NCI-H2227 (cell line): ENCODE measurements at regions not wholly inside any gene's neighbourhood (a gene's known extent, or its start where the extent isn't known, plus 50 kb on each side); places are given as distances from the start of the nearest gene placed in this dataset.
"Not testable (repeated sequence)": the region's sequence is repeated elsewhere in the genome, so short reads cannot be mapped to it uniquely, and the experiment has no call there.

Source experiments
- DNase-seq: peaks from one replicate; lab custom pipeline; 2025; ENCODE audit not compliant: unreplicated experiment; lab: John Stamatoyannopoulos, UW

DNA sequence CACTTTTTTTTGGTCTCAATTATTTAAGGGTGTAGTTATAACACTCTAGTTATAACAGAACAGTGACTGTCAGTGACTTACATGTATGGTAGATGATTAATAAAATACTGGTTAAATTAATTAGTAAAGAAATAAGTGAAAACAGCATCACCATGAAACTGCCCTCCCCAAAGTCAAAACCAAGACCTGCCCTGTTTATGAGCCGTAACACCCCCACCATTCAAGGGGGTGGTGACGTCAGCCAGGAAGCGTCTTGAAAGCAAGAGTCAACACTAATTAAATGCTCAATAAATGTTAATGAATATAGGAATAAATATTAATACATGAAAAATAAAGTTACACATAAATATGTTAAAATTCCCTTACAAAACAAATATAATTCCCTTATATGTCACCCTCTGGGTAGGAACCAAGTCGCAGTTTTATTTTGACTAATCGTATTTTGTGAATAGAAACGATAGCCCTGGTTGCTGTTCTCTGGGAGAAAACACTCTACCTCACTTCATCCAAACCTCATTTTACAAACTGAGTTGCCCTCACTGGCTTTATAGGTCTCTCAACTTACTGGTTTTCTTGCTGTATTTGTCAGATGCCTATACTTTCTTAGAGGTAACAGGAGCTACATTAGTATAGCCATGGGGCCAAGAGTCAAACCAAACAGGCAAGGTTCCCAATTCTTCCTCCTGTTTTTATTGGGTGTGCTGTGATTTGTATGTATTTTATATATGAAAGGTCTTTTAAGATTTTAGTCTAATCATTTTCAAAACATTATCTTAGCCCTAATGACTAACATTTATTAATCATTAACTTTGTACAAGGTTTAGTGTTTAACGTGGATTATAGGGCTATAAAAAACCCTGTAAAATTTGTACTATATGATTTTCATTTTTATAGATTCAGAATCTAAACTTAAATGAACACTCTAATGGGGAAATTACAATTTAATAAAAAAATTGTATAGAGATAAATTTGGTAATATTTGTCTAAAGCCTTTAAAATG lies 227.9 kb upstream of the IRAK1BP1 start:
- no peak for DNase-seq

DNA sequence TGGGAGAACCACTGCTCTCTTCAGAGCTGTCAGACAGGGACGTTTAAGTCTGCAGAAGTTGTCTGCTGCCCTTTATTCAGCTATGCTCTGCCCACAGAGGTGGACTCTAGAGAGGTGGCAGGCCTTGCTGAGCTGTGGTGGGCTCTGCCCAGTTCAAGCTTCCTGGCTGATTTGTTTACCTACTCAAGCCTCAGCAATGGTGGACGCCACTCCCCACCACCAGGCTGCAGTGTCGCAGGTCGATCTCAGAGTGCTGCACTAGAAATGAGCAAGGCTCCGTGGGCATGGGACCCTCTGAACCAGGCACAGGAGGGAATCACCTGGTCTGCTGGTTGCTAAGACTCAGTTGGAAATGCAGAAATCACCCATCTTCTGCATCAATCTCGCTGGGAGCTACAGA lies 223.4 kb upstream of the IRAK1BP1 start:
- DNase-seq: not testable (repeated sequence)

DNA sequence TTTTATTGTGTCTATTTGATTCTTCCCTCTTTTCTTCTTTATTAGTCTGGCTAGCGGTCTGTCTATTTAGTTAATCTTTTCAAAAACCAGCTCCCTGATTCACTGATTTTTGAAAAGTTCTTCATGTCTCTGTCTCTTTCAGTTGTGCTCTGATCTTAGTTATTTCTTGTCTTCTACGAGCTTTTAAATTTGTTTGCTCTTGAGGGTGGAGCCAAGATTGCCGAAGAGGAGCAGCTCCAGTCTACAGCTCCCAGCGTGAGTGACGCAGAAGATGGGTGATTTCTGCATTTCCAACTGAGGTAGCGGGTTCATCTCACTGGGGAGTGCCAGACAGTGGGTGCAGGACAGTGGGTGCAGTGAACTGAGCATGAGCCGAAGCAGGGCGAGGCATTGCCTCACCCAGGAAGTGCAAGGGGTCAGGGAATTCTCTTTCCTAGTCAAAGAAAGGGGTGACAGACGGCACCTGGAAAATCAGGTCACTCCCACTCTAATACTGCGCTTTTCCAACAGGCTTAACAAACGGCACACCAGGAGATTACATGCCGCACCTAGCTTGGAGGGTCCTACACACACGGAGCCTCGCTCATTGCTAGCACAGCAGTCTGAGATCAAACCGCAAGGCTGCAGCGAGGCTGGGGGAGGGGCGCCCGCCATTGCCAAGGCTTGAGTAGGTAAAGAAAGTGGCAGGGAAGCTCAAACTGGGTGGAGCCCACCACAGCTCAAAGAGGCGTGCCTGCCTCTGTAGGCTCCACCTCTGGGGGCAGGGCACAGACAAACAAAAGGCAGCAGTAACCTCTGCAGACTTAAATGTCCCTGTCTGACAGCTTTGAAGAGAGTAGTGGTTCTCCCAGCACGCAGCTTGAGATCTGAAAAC lies 220.6 kb upstream of the IRAK1BP1 start:
- DNase-seq: not testable (repeated sequence)

DNA sequence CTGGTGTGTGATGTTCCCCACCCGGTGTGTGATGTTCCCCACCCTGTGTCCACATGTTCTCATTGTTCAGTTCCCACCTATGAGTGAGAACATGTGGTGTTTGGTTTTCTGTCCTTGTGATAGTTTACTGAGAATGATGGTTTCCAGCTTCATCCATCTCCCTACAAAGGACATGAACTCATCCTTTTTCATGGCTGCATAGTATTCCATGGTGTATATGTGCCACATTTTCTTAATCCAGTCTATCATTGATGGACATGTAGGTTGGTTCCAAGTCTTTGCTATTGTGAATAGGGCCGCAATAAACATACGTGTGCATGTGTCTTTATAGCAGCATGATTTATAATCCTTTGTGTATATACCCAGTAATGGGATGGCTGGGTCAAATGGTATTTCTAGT lies 201.5 kb upstream of the IRAK1BP1 start:
- DNase-seq: not testable (repeated sequence)

DNA sequence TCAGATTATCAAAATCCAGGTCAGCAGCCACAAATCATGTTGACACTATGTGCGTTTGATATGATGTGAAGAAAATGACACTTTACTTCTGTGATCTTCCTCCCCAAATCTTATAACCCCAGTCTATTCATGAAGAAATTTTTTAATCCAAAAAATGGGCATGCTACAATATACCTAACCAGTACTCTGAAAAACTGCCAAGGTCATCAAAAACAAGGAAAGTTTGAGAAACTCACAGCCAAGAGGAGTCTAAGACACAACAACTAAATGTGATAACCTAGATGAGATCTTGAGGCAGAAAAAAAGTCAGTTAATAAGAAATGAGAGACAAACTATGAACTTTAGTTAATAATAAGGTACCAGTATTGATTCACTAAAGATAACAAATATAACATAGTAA lies 200.6 kb upstream of the IRAK1BP1 start:
- no peak for DNase-seq

DNA sequence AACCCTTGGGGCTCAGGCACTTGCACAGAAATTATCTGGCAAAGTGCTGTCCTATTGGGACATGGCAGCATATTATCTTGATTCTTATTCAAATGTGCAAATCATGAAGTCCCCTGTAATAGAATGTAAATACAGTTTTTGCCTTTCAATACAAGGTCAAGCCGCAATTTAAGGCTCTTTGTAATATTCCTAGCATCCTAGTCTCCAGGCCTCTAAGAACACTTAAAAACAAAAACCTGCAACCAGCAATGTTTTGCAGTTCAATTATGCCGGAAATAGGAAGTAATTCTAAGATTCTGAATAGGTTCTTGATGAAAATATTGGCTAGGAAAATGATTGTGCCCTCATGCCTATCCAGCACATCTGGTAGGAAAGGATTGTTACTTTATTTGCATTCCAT lies 197.2 kb upstream of the IRAK1BP1 start:
- no peak for DNase-seq

DNA sequence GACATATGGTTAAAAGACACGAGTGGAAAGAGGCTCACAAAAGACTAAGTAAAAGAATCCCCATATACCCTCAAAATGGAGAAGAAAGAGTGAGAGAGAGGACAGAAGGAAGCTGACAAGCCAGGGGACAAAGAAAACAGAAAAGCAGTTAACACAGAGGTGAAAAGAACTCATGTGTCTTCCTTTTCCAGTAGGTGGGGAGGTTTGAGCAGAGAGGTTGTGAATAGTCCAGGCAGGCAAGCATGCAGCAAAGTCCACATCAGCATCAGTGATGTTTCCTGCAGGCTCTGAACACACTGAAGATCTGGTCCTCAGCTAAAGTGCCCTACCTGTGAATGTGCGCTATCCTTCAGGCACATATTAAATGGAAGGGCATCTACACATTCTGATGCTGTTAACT lies 196.5 kb upstream of the IRAK1BP1 start:
- no peak for DNase-seq

DNA sequence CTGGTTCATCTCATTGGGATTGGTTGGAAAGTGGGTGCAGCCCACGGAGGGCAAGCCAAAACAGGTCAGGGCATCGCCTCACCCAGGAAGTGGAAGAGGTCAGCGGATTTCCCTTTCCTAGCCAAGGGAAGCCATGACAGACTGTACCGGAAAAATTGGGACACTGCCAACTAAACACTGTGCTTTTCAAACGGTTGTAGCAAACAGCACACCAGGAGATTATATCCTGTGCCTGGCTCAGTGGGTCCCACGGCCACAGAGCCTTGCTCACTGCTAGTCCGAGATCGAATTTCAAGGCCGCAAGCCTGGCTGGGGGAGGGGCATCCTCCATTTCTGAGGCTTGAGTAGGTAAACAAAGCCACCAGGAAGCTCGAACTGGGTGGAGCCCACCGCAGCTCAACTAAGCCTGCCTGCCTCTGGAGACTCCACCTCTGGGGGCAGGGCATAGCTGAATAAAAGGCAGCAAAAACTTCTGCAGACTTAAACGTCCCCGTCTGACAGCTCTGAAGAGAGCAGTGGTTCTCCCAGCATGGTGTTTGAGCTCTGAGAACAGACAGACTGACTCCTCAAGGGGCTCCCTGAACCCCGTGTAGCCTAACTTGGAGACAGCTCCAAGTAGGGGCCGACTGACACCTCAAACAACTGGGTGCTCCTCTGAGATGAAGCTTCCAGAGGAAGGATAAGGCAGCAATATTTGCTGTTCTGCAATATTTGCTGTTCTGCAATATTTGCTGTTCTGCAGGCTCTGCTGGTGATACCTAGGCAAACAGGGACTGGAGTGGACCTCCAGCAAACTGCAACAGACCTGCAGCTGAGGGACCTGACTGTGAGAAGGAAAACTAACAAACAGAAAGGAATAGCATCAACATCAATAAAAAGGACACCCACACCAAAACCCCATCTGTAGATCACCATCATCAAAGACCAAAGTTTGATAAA lies 191.0 kb upstream of the IRAK1BP1 start:
- DNase-seq: not testable (repeated sequence)

DNA sequence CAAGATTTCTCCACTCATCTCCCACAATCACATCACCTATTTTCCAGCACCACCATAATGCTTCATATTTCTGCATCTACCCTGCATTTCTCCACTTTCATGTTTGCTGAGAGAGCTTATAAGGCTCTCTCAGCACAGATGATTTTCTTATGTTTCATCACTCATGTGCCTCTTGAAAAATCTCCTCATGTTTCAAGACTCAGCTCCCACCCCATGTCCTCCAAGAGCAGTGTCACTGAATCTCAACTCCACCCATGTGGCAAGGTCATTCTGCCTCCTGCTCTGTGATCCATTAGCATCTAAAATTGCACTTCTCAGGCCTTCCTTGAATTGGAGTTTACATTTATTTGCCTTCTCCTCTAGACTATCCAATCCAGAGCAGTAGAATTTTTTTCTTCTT lies 178.7 kb upstream of the IRAK1BP1 start:
- no peak for DNase-seq

DNA sequence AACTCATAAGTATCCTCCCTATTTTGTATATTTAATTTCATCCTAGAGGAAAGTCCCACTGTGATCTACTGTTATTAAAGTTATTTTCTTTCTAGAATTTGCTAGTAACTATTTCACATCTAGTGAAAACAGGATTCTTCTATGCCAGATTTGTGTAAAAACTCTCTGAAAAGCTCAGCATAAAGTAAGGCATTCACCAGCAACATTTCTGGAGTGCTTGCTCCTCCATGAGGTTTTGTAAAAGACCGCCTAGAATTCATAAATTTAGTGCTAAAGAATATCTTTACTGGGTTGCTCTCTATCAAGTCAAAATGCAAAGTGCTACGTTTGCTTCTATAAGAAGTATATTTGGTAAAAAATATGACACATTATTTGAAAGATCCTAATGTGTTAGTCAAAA lies 173.5 kb upstream of the IRAK1BP1 start:
- no peak for DNase-seq

DNA sequence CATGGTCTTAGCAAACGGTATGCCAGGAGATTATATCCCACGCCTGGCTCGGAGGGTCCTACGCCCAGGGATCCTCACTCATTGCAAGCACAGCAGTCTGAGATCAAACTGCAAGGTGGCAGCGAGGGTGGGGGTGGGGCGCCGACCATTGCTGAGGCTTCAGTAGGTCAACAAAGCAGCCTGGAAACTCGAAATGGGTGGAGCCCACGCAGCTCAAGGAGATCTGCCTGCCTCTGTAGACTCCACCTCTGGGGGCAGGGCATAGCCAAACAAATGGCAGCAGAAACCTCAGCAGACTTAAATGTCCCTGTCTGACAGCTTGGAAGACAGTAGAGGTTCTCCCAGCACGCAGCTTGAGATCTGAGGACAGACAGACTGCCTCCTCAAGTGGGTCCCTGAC lies 172.7 kb upstream of the IRAK1BP1 start:
- DNase-seq: not testable (repeated sequence)

DNA sequence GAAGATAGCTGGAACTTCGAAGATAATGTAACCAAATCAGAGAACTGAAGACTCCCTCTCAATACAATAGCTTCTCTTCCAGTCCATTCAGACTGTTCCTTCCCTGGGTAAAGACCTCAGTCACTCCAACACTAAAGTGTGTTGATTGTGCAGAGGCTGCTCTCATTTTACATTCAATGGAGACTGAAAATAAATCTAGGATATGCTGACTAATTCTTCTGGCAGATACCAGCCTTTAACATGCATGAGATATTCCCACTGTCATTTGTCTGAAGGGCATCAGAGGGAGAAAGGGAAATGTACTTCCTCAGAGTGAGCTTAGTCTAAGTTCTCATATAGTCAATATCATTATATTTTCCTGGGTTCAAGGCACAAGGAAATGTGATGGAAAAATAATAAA lies 166.4 kb upstream of the IRAK1BP1 start:
- DNase-seq: no peak

DNA sequence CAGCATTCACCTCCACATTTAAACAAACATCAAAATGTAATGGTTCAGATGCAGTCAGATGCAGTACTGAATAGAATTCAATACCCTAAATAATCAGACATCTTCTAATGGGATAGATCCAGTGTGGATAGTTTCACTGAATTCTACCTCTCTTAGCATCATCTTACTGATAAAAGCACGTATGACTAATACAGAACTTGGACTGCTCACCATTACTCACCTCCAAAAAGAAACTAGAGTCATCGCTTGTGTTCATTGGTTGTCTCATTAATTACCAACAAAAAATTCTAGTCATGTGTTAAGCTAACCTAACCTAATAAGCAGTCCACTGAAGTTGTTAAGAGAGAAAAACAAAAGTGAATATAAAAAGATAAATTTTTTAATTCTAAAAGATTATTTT lies 165.9 kb upstream of the IRAK1BP1 start:
- no peak for DNase-seq

DNA sequence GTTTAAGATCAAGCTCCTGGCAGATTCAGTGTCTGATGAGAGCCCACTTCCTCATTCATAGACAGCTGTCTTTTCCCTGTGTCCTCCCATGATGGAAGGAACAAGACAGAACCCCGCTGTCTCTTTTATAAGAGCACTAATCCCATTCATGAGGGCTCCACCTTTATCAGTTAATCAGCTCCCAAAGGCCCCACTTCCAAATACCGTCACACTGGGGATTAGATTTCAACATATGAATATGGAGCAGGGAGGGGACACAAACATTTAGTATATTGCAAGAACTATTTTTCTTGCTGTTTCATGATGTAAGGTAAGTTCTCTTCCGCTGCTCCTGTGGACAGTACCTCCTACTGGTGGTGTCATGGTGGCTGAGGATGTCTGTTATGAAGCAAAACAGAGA lies 158.3 kb upstream of the IRAK1BP1 start:
- no peak for DNase-seq

DNA sequence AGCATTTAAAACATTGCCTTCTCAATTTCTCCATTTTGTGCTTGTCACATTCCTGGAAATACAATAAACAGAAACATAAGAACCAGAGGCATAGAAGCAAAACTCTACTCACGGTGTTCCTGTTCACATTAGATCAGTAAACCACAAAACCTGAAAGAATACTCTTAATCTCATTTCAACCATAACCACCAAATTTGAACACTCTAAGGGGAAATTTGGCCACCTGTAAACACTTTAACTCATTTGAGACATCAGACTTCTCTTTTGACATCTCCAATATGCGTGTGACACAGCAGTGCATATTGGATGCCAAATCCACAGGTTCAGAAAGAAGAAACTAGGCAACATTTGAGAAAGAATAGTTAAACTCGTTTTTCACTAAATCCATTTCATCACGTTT lies 153.8 kb upstream of the IRAK1BP1 start:
- no peak for DNase-seq

DNA sequence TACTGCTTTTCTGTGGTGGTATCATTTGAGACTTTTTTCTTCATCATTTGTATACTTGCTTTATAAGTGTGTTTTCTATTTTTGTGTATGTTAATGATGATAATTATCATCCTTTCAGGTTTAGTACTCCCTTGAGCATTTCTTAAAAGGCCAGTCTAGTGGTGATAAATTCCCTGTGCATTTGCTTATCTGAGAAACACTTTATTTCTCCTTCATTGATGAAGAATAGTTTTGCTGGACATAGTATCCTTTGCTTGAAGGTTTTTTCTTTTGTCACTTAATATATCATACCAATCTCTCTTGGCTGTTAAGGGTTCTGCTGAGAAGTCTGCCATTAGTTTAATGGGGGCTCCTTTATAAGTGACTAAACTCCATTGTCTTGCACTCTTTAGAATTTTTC lies 123.2 kb upstream of the IRAK1BP1 start:
- DNase-seq: no peak

DNA sequence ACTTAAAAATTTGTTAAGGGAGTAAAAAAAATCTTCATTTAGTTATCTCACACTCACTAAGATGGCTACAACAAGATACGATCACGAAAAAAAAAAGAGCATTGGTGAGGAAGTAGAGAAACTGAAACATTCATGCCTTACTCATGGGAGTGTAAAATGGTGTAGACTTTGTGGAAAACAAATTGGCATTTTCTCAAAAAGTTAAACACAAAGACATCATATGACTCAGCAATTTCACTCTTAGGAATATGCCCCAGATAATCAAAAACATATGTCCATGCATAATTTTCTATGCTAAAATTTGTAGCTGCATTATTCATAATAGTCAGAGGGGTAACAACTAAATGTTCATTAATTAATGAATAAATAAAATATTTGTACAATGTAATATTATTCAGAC lies 120.9 kb upstream of the IRAK1BP1 start:
- no peak for DNase-seq

DNA sequence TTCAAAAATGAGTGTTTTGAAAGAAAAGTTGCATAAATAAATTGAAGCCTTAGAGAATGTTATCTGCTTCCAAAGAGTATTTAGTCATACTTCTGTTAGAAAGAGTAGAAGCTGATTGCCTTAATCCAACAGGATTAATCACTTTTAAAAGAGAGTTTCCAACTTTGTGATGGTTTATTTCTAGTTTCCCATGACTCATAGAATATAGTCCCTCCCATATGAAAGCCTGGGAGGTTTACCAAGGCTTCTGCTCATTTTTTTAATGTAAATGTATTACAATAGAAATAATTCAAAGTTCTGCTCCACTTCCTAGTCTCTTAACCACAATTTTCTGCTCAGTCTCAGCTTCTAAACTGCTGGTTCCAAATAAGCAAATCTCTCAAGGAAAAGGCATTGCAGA lies 118.0 kb upstream of the IRAK1BP1 start:
- DNase-seq: no peak

DNA sequence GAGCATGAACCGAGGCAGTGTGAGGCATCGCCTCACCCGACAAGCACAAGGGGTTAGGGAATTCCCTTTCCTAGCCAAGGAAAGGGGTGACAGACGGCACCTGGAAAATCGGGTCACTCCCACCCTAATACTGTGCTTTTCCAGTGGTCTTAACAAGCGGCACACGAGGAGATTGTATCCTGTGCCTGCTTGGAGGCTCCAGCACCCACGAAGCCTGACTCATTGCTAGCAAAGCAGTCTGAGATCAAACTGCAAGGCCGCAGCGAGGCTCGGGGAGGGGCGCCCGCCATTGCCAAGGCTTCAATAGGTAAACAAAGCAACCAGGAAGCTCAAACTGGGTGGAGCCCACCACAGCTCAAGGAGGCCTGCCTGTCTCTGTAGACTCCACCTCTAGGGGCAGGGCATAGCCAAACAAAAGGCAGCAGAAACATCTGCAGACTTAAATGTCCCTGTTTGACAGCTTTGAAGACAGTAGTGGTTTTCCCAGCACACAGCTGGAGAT lies 109.0 kb upstream of the IRAK1BP1 start:
- DNase-seq: not testable (repeated sequence)

DNA sequence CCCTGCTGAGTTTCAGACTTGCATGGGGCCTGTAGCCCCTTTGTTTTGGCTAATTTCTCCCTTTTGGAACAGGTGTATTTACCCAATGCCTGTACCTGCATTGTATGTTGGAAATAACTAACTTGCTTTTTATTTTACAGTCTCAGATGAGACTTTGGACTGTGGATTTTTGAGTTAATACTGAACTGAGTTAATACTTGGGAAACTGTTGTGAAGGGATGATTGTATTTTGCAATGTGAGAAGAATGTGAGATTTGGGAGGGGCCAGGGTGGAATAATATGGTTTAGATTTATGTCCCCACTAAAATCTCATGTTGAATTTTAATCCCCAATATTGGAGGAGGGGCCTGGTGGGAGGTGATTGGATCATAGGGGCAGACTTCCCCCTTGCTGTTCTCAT lies 99.1 kb upstream of the IRAK1BP1 start:
- DNase-seq: no peak

DNA sequence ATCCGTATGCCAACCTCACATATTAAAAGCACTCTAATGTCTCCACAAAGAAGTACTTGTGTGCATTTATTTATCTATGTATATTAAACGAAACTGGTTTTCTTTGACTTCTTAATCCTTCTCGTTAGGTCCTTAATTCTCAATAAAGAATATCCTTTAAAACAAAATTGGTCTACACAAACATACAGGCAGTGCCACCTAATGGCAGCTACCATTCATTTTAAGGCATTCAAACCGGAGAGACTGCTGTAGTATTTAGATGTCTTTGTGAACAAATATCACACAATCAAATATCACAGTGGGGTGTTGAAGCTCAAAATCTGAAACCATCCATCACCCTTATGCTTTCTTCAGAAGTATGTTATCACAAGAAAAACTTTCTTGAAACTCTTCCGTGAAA lies 96.6 kb upstream of the IRAK1BP1 start:
- no peak for DNase-seq
